ENCODE measurements at regions not wholly inside any gene's neighbourhood (a gene's known extent, or its start where the extent isn't known, plus 50 kb on each side); places are given as distances from the start of the nearest gene placed in this dataset.

GRCh38 chr2:116747103-116747502 lies 1067.4 kb upstream of the DDX18 start:
- DNase-seq (ENCODE audit: low spot score) = no peak
- Histone ChIP-seq H3K36me3 (no peaks in the 10 kb centered on the region), H3K4me3 (no peak overlapping the region), H3K4me1 (replicated peaks) (no peaks in the 10 kb centered on the region), H3K9me3 (no peaks in the 10 kb centered on the region), H3K27me3 (replicated peaks; ENCODE audit: insufficient read depth) (no peaks in the 10 kb centered on the region), H3K27ac (no peak overlapping the region)
- intact Hi-C loops (cut with DNase I) = no loop called here
- no peak for TF ChIP-seq POLR2A (IDR thresholded peaks at IDR 0.05)
- TF ChIP-seq POLR2AphosphoS5 (IDR thresholded peaks at IDR 0.05) = no peak
- TF ChIP-seq CTCF (IDR thresholded peaks at IDR 0.05) = no peak
- WGBS = 56% methylated on average over 1 of the region's 1 CpG

- intact Hi-C loops (cut with DNase I) = no loop called here
- H3K36me3 ChIP-seq = no peaks in the 10 kb centered on the region
- no peaks in the 10 kb centered on the region for H3K27me3 ChIP-seq (replicated peaks; ENCODE audit: insufficient read depth)
- no peaks in the 10 kb centered on the region for H3K4me1 ChIP-seq (replicated peaks)
- no peak overlapping the region for H3K27ac ChIP-seq
- TF ChIP-seq POLR2AphosphoS5 (IDR thresholded peaks at IDR 0.05) = no peak
- no peak for TF ChIP-seq POLR2A (IDR thresholded peaks at IDR 0.05)
- TF ChIP-seq CTCF (IDR thresholded peaks at IDR 0.05) = no peak
- no peak for DNase-seq (ENCODE audit: low spot score)
- H3K4me3 ChIP-seq = no peak overlapping the region
- H3K9me3 ChIP-seq = no peaks in the 10 kb centered on the region
Observed at GRCh38 chr2:116749994-116750393, 1064.5 kb upstream of the DDX18 start.

GRCh38 chr2:116754381-116755101 lies 1060.0 kb upstream of the DDX18 start:
- DNase-seq (ENCODE audit: low spot score) = no peak
- intact Hi-C loops (cut with DNase I) = no loop called here

GRCh38 chr2:116761864-116762263 lies 1052.6 kb upstream of the DDX18 start:
- Histone ChIP-seq H3K9me3 (no peaks in the 10 kb centered on the region), H3K4me3 (no peak overlapping the region), H3K4me1 (replicated peaks) (no peaks in the 10 kb centered on the region), H3K36me3 (no peaks in the 10 kb centered on the region), H3K27ac (no peak overlapping the region), H3K27me3 (replicated peaks; ENCODE audit: insufficient read depth) (no peaks in the 10 kb centered on the region)
- no peak for TF ChIP-seq CTCF (IDR thresholded peaks at IDR 0.05)
- WGBS = 66% methylated on average over 1 of the region's 1 CpG
- intact Hi-C loops (cut with DNase I) = no loop called here
- no peak for DNase-seq (ENCODE audit: low spot score)

More at GRCh38 chr2:116754381-116755101, 1060.0 kb upstream of the DDX18 start:
- Histone ChIP-seq H3K27me3 (replicated peaks; ENCODE audit: insufficient read depth) (no peaks in the 10 kb centered on the region), H3K4me3 (no peak overlapping the region), H3K4me1 (replicated peaks) (no peaks in the 10 kb centered on the region), H3K9me3 (no peaks in the 10 kb centered on the region), H3K36me3 (no peaks in the 10 kb centered on the region), H3K27ac (no peak overlapping the region)
- WGBS = 59% methylated on average over 13 of the region's 13 CpGs
- no peak for TF ChIP-seq POLR2A (IDR thresholded peaks at IDR 0.05)
- TF ChIP-seq POLR2AphosphoS5 (IDR thresholded peaks at IDR 0.05) = no peak
- TF ChIP-seq CTCF (IDR thresholded peaks at IDR 0.05) = no peak

GRCh38 chr2:116769514-116769913 lies 1045.0 kb upstream of the DDX18 start:
- Histone ChIP-seq H3K9me3 (no peaks in the 10 kb centered on the region), H3K27ac (no peak overlapping the region), H3K4me3 (no peak overlapping the region), H3K27me3 (replicated peaks; ENCODE audit: insufficient read depth) (no peaks in the 10 kb centered on the region), H3K36me3 (no peaks in the 10 kb centered on the region), H3K4me1 (replicated peaks) (no peaks in the 10 kb centered on the region)
- intact Hi-C loops (cut with DNase I) = no loop called here
- WGBS = 95% methylated on average over 4 of the region's 4 CpGs
- no peak for TF ChIP-seq CTCF (IDR thresholded peaks at IDR 0.05)
- TF ChIP-seq POLR2AphosphoS5 (IDR thresholded peaks at IDR 0.05) = no peak
- no peak for TF ChIP-seq POLR2A (IDR thresholded peaks at IDR 0.05)
- DNase-seq (ENCODE audit: low spot score) = no peak
